H1 (cell line): ENCODE measurements at regions not wholly inside any gene's neighbourhood (a gene's known extent, or its start where the extent isn't known, plus 50 kb on each side); places are given as distances from the start of the nearest gene placed in this dataset.

ENCODE experiments used
- BACH1 ChIP-seq: IDR thresholded peaks from 2 replicates; pipeline ENCODE4 v1.6.1; 2012; ENCODE audit warnings: low read length, improper control_type of control experiment
- CREB1 ChIP-seq: IDR thresholded peaks from 2 replicates; pipeline ENCODE4 v1.6.1; 2012; ENCODE audit warnings: inconsistent platforms
- TBP ChIP-seq: IDR thresholded peaks from 2 replicates; pipeline ENCODE4 v1.6.1; 2011; ENCODE audit warnings: low read depth, low read length, improper control_type of control experiment
- TF ChIP-seq, protein P1 (sequence below): fragments of 300-600 bp; sonication (generic); IDR thresholded peaks from 2 replicates; pipeline ENCODE4 v1.7.1; 2012; ENCODE audit warnings: low read length, moderate library complexity, mild to moderate bottlenecking, inconsistent platforms; ENCODE audit not compliant: insufficient replicate concordance

DNA sequence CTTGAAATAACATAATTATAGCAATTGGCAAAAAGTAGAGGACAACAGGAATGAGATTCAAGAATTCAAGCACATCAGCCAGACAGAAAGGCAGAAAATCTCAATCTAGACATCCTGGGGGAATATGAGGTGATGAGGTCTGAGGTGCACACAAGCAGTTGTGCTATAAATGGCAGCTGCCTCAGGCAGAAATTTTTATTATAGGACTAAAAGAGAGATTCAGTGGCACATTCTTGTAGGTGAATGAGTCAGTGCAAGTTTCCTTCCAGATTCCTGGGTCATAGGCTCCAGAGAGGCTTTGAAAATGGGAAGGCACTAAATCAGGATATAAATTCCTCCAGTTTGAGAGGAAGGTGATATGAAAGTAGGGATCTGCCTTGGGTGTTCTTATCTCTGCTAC, 127.2 kb upstream of the THSD7B start (continued):
- TF ChIP-seq, protein P1, sequence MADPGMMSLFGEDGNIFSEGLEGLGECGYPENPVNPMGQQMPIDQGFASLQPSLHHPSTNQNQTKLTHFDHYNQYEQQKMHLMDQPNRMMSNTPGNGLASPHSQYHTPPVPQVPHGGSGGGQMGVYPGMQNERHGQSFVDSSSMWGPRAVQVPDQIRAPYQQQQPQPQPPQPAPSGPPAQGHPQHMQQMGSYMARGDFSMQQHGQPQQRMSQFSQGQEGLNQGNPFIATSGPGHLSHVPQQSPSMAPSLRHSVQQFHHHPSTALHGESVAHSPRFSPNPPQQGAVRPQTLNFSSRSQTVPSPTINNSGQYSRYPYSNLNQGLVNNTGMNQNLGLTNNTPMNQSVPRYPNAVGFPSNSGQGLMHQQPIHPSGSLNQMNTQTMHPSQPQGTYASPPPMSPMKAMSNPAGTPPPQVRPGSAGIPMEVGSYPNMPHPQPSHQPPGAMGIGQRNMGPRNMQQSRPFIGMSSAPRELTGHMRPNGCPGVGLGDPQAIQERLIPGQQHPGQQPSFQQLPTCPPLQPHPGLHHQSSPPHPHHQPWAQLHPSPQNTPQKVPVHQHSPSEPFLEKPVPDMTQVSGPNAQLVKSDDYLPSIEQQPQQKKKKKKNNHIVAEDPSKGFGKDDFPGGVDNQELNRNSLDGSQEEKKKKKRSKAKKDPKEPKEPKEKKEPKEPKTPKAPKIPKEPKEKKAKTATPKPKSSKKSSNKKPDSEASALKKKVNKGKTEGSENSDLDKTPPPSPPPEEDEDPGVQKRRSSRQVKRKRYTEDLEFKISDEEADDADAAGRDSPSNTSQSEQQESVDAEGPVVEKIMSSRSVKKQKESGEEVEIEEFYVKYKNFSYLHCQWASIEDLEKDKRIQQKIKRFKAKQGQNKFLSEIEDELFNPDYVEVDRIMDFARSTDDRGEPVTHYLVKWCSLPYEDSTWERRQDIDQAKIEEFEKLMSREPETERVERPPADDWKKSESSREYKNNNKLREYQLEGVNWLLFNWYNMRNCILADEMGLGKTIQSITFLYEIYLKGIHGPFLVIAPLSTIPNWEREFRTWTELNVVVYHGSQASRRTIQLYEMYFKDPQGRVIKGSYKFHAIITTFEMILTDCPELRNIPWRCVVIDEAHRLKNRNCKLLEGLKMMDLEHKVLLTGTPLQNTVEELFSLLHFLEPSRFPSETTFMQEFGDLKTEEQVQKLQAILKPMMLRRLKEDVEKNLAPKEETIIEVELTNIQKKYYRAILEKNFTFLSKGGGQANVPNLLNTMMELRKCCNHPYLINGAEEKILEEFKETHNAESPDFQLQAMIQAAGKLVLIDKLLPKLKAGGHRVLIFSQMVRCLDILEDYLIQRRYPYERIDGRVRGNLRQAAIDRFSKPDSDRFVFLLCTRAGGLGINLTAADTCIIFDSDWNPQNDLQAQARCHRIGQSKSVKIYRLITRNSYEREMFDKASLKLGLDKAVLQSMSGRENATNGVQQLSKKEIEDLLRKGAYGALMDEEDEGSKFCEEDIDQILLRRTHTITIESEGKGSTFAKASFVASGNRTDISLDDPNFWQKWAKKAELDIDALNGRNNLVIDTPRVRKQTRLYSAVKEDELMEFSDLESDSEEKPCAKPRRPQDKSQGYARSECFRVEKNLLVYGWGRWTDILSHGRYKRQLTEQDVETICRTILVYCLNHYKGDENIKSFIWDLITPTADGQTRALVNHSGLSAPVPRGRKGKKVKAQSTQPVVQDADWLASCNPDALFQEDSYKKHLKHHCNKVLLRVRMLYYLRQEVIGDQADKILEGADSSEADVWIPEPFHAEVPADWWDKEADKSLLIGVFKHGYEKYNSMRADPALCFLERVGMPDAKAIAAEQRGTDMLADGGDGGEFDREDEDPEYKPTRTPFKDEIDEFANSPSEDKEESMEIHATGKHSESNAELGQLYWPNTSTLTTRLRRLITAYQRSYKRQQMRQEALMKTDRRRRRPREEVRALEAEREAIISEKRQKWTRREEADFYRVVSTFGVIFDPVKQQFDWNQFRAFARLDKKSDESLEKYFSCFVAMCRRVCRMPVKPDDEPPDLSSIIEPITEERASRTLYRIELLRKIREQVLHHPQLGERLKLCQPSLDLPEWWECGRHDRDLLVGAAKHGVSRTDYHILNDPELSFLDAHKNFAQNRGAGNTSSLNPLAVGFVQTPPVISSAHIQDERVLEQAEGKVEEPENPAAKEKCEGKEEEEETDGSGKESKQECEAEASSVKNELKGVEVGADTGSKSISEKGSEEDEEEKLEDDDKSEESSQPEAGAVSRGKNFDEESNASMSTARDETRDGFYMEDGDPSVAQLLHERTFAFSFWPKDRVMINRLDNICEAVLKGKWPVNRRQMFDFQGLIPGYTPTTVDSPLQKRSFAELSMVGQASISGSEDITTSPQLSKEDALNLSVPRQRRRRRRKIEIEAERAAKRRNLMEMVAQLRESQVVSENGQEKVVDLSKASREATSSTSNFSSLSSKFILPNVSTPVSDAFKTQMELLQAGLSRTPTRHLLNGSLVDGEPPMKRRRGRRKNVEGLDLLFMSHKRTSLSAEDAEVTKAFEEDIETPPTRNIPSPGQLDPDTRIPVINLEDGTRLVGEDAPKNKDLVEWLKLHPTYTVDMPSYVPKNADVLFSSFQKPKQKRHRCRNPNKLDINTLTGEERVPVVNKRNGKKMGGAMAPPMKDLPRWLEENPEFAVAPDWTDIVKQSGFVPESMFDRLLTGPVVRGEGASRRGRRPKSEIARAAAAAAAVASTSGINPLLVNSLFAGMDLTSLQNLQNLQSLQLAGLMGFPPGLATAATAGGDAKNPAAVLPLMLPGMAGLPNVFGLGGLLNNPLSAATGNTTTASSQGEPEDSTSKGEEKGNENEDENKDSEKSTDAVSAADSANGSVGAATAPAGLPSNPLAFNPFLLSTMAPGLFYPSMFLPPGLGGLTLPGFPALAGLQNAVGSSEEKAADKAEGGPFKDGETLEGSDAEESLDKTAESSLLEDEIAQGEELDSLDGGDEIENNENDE, result no peak
- TF ChIP-seq BACH1, result no peak
- TF ChIP-seq CREB1, result no peak
- no peak for TF ChIP-seq TBP
